HTR-8/SVneo (cell line): ENCODE measurements at regions not wholly inside any gene's neighbourhood (a gene's known extent, or its start where the extent isn't known, plus 50 kb on each side); places are given as distances from the start of the nearest gene placed in this dataset.
"Not testable (repeated sequence)": the region's sequence is repeated elsewhere in the genome, so short reads cannot be mapped to it uniquely, and the experiment has no call there.

ENCODE experiments used
- DNase-seq: peaks from one replicate; pipeline ENCODE4 v3.0.0; 2011; ENCODE audit warnings: low spot score, mixed read lengths; ENCODE audit not compliant: insufficient read length
- FAIRE-seq: peaks from 2 replicates; lab custom pipeline; 2011; peaks lifted over from hg19 to GRCh38; lab: Jason Lieb, UNC

- DNase-seq = no peak
- FAIRE-seq = no peak
These were observed 712.3 kb downstream of the METTL15 start for GRCh38 chr11:28820296-28820989.

GRCh38 chr11:28819741-28820140, 711.6 kb downstream of the METTL15 start:
- no peak for DNase-seq
- FAIRE-seq = peak; percentile 36

GRCh38 chr11:28815110-28815509, 706.9 kb downstream of the METTL15 start:
- FAIRE-seq (no peak), DNase-seq (no peak)

GRCh38 chr11:28808771-28809170, 700.6 kb downstream of the METTL15 start:
- FAIRE-seq = no peak
- no peak for DNase-seq

- DNase-seq (no peak), FAIRE-seq (no peak)
These were observed 691.1 kb downstream of the METTL15 start for GRCh38 chr11:28799316-28799715.

- no peak for DNase-seq
- no peak for FAIRE-seq
These were observed 690.1 kb downstream of the METTL15 start for GRCh38 chr11:28798286-28798685.

- FAIRE-seq (no peak), DNase-seq (no peak)
These were observed 689.3 kb downstream of the METTL15 start for GRCh38 chr11:28797536-28797935.

GRCh38 chr11:28794405-28794804, 686.2 kb downstream of the METTL15 start:
- DNase-seq (no peak), FAIRE-seq (no peak)

- no peak for FAIRE-seq
- DNase-seq = no peak
These were observed 685.1 kb downstream of the METTL15 start for GRCh38 chr11:28793282-28793738.

- DNase-seq = no peak
- FAIRE-seq = peak; percentile 33
These were observed 684.7 kb downstream of the METTL15 start for GRCh38 chr11:28792856-28793255.

GRCh38 chr11:28787897-28788296, 679.7 kb downstream of the METTL15 start:
- DNase-seq, FAIRE-seq: not testable (repeated sequence)

- DNase-seq (no peak), FAIRE-seq (no peak)
These were observed 668.9 kb downstream of the METTL15 start for GRCh38 chr11:28777126-28777525.

GRCh38 chr11:28773606-28774005, 665.4 kb downstream of the METTL15 start:
- DNase-seq (no peak), FAIRE-seq (no peak)

- DNase-seq (no peak), FAIRE-seq (no peak)
These were observed 662.6 kb downstream of the METTL15 start for GRCh38 chr11:28770806-28771205.

GRCh38 chr11:28767574-28767973, 659.4 kb downstream of the METTL15 start:
- no peak for FAIRE-seq

GRCh38 chr11:28763876-28764275, 655.7 kb downstream of the METTL15 start:
- DNase-seq (no peak), FAIRE-seq (no peak)

More at GRCh38 chr11:28767574-28767973, 659.4 kb downstream of the METTL15 start:
- DNase-seq = no peak

- DNase-seq (no peak), FAIRE-seq (no peak)
These were observed 655.0 kb downstream of the METTL15 start for GRCh38 chr11:28763151-28763550.

GRCh38 chr11:28760676-28761390, 652.6 kb downstream of the METTL15 start:
- DNase-seq (no peak), FAIRE-seq (peak; percentile 38)

GRCh38 chr11:28759311-28759710, 651.1 kb downstream of the METTL15 start:
- DNase-seq (peak; percentile 28), FAIRE-seq (peak; percentile 82)

- FAIRE-seq (peak; percentile 42), DNase-seq (peak; percentile 35)
These were observed 649.7 kb downstream of the METTL15 start for GRCh38 chr11:28757725-28758515.

- FAIRE-seq (peak; percentile 51), DNase-seq (peak; percentile 56)
These were observed 648.8 kb downstream of the METTL15 start for GRCh38 chr11:28756977-28757376.
